ENCODE measurements at regions not wholly inside any gene's neighbourhood (a gene's known extent, or its start where the extent isn't known, plus 50 kb on each side); places are given as distances from the start of the nearest gene placed in this dataset. TPM values are rescaled to one million over a fixed set of nuclear protein-coding genes. Genes with fewer than 3 reads are reported as not detected.

- intact Hi-C loops (cut with micrococcal nuclease) = no loop called here
- Histone ChIP-seq H3K4me1 (no peaks in the 10 kb centered on the region), H3K27ac (replicated peaks) (no peak overlapping the region), H3K9me3 (replicated peaks) (peaks cover 55% of the 10 kb centered on the region), H3K36me3 (no peaks in the 10 kb centered on the region), H3K4me3 (no peak overlapping the region), H3K27me3 (ENCODE audit: low read depth) (peaks cover 1% of the 10 kb centered on the region)
- TF ChIP-seq CTCF (IDR thresholded peaks at IDR 0.05; ENCODE audit: borderline replicate concordance) = no peak
- no peak for DNase-seq
Measured at GRCh38 chr3:118838871-118839270, 195.8 kb downstream of the IGSF11 start.

- intact Hi-C loops (cut with micrococcal nuclease) = no loop called here
- peaks cover 61% of the 10 kb centered on the region for H3K9me3 ChIP-seq (replicated peaks)
- no peak overlapping the region for H3K27ac ChIP-seq (replicated peaks)
- H3K4me1 ChIP-seq = no peaks in the 10 kb centered on the region
- no peak overlapping the region for H3K4me3 ChIP-seq
- no peak for TF ChIP-seq CTCF (IDR thresholded peaks at IDR 0.05; ENCODE audit: borderline replicate concordance)
- H3K36me3 ChIP-seq = no peaks in the 10 kb centered on the region
- no peaks in the 10 kb centered on the region for H3K27me3 ChIP-seq (ENCODE audit: low read depth)
- no peak for DNase-seq
Measured at GRCh38 chr3:118842147-118842863, 192.3 kb downstream of the IGSF11 start.

GRCh38 chr3:118846176-118846575, 188.5 kb downstream of the IGSF11 start:
- no peak for TF ChIP-seq CTCF (IDR thresholded peaks at IDR 0.05; ENCODE audit: borderline replicate concordance)
- H3K4me1 ChIP-seq = no peaks in the 10 kb centered on the region
- H3K4me3 ChIP-seq = no peak overlapping the region
- intact Hi-C loops (cut with micrococcal nuclease) = no loop called here
- H3K36me3 ChIP-seq = no peaks in the 10 kb centered on the region
- H3K9me3 ChIP-seq (replicated peaks) = peaks cover 33% of the 10 kb centered on the region
- H3K27me3 ChIP-seq (ENCODE audit: low read depth) = no peaks in the 10 kb centered on the region
- H3K27ac ChIP-seq (replicated peaks) = no peak overlapping the region
- DNase-seq = no peak

Small RNA genes lying in the stretch of these regions (microRNA-seq; reads per million reads assigned to microRNA genes)
- not detected for gene MIR4447
